Neural cell (in vitro differentiated cells): ENCODE measurements at regions not wholly inside any gene's neighbourhood (a gene's known extent, or its start where the extent isn't known, plus 50 kb on each side); places are given as distances from the start of the nearest gene placed in this dataset.

Experiments
- H2AFZ ChIP-seq: fragments of 200-600, 300-800 bp; sonication (generic), shearing (Covaris generic); 2 replicates; pipeline ENCODE4 v1.6.0; 2014; ENCODE audit warnings: low read depth, mild to moderate bottlenecking, antibody characterized with exemption, low read length, moderate library complexity
- H3F3A ChIP-seq: fragments of 200-600 bp; shearing (Covaris generic); 2 replicates; pipeline ENCODE4 v1.6.1; 2016; ENCODE audit warnings: mild to moderate bottlenecking, moderate library complexity, mixed read lengths, antibody characterized with exemption, low read length; ENCODE audit not compliant: insufficient read depth, poor library complexity, severe bottlenecking
- H3K27ac ChIP-seq: fragments of 200-600, 300-800 bp; sonication (generic), shearing (Covaris generic); 2 replicates; pipeline ENCODE4 v1.5.1; 2014; ENCODE audit warnings: mild to moderate bottlenecking, low read length, moderate library complexity
- H3K27me3 ChIP-seq: fragments of 300-800, 200-600 bp; sonication (generic), shearing (Covaris generic); 2 replicates; pipeline ENCODE4 v1.6.0; 2014; ENCODE audit warnings: mild to moderate bottlenecking, low read depth, low read length, moderate library complexity; ENCODE audit not compliant: insufficient read depth
- H3K36me3 ChIP-seq: fragments of 300-800, 200-600 bp; sonication (generic), shearing (Covaris generic); 2 replicates; pipeline ENCODE4 v1.5.1; 2014; ENCODE audit warnings: mild to moderate bottlenecking, antibody characterized with exemption, low read length, moderate library complexity; ENCODE audit not compliant: insufficient read depth
- H3K4me2 ChIP-seq: fragments of 300-800, 200-600 bp; sonication (generic), shearing (Covaris generic); 2 replicates; pipeline ENCODE4 v1.6.0; 2014; ENCODE audit warnings: mild to moderate bottlenecking, low read length
- H3K4me3 ChIP-seq: fragments of 300-800, 200-600 bp; sonication (generic), shearing (Covaris generic); 2 replicates; pipeline ENCODE4 v1.5.1; 2014; ENCODE audit warnings: mild to moderate bottlenecking, low read length, moderate library complexity
- H3K79me2 ChIP-seq: fragments of 200-600 bp; shearing (Covaris generic); replicated peaks from 2 replicates; pipeline ENCODE4 v1.6.0; 2014; ENCODE audit warnings: mild to moderate bottlenecking, low read length, moderate library complexity; ENCODE audit not compliant: insufficient read depth
- H3K9ac ChIP-seq: fragments of 300-800, 200-600 bp; sonication (generic), shearing (Covaris generic); 2 replicates; pipeline ENCODE4 v1.6.1; 2016; ENCODE audit warnings: mild to moderate bottlenecking, low read length, mixed read lengths
- H3K9me2 ChIP-seq: fragments of 200-600 bp; shearing (Covaris generic); 2 replicates; pipeline ENCODE4 v1.6.1; 2016; ENCODE audit warnings: mild to moderate bottlenecking, low read length, mixed read lengths; ENCODE audit not compliant: insufficient read depth
- H3K9me3 ChIP-seq: fragments of 200-600, 300-800 bp; sonication (generic), shearing (Covaris generic); 2 replicates; pipeline ENCODE4 v1.6.1; 2016; ENCODE audit warnings: mild to moderate bottlenecking, mixed run types, low read length, moderate library complexity, mixed read lengths
- H4K20me1 ChIP-seq: fragments of 200-600 bp; shearing (Covaris generic); 2 replicates; pipeline ENCODE4 v1.6.1; 2016; ENCODE audit warnings: mild to moderate bottlenecking, mixed run types; ENCODE audit not compliant: insufficient read depth
- CTCF ChIP-seq: fragments of 450-650 bp; IDR thresholded peaks from 2 replicates; pipeline ENCODE4 v1.5.1; 2014; ENCODE audit warnings: antibody characterized with exemption, mild to moderate bottlenecking, moderate library complexity; ENCODE audit not compliant: poor library complexity, severe bottlenecking
- EP300 ChIP-seq: fragments of 450-650 bp; conservative IDR thresholded peaks from 2 replicates; pipeline ENCODE4 v1.6.1; 2014; ENCODE audit warnings: antibody characterized with exemption, mild to moderate bottlenecking, moderate library complexity; ENCODE audit not compliant: poor library complexity, severe bottlenecking
- EZH2 ChIP-seq: fragments of 200-600, 300-800 bp; shearing (Covaris generic), sonication (generic); IDR thresholded peaks from 2 replicates; pipeline ENCODE4 v1.6.1; 2014; ENCODE audit warnings: antibody characterized with exemption, low read length, borderline replicate concordance, mild to moderate bottlenecking; ENCODE audit not compliant: insufficient read depth, poor library complexity, severe bottlenecking
- MXI1 ChIP-seq: fragments of 450-650 bp; conservative IDR thresholded peaks from 2 replicates; pipeline ENCODE4 v1.6.1; 2014; ENCODE audit warnings: antibody characterized with exemption, mild to moderate bottlenecking; ENCODE audit not compliant: poor library complexity, severe bottlenecking
- POLR2AphosphoS5 ChIP-seq: IDR thresholded peaks from 2 replicates; pipeline ENCODE4 v1.6.1; 2012
- RAD21 ChIP-seq: fragments of 450-650 bp; conservative IDR thresholded peaks from 2 replicates; pipeline ENCODE4 v1.6.1; 2014; ENCODE audit warnings: antibody characterized with exemption, mild to moderate bottlenecking, moderate library complexity
- REST ChIP-seq: IDR thresholded peaks from 2 replicates; pipeline ENCODE4 v1.6.1; 2012; ENCODE audit warnings: borderline replicate concordance
- SMC3 ChIP-seq: fragments of 450-650 bp; conservative IDR thresholded peaks from 2 replicates; pipeline ENCODE4 v1.6.1; 2014; ENCODE audit warnings: antibody characterized with exemption, mild to moderate bottlenecking, moderate library complexity; ENCODE audit not compliant: poor library complexity
- TAF1 ChIP-seq: IDR thresholded peaks from 2 replicates; pipeline ENCODE4 v1.6.1; 2012; ENCODE audit warnings: low read depth

DNA sequence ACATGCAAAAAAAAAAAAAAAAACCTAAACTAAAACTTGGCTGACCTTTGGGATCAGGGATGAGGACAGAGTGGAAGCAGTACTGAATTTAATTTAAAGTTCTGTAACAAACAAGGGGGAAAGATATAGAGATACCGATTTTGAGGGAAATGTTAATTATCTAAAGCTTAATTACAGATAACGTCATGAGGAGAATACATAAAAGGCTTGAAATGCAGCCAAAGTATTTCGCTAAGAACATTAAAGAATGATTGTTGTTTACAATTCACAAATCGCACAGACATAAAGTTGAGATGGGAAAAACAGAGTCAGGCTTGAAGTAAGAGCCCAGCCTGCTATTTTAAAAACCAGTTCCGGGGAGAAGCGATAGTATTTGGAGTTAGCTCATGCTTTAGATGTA is 208.0 kb upstream of the SASH1 start:
- Histone ChIP-seq H3K36me3 (no peaks in the 10 kb centered on the region), H3F3A (no peaks in the 10 kb centered on the region), H3K4me2 (no peak overlapping the region), H3K4me3 (no peak overlapping the region), H4K20me1 (no peaks in the 10 kb centered on the region), H3K9me3 (no peaks in the 10 kb centered on the region), H3K27ac (no peak overlapping the region), H2AFZ (no peak overlapping the region), H3K9ac (no peak overlapping the region), H3K9me2 (no peaks in the 10 kb centered on the region), H3K27me3 (no peaks in the 10 kb centered on the region), H3K79me2 (no peaks in the 10 kb centered on the region)
- TF ChIP-seq TAF1 (no peak), REST (no peak), SMC3 (no peak), CTCF (no peak), MXI1 (no peak), EP300 (no peak), POLR2AphosphoS5 (no peak), RAD21 (no peak), EZH2 (no peak)

DNA sequence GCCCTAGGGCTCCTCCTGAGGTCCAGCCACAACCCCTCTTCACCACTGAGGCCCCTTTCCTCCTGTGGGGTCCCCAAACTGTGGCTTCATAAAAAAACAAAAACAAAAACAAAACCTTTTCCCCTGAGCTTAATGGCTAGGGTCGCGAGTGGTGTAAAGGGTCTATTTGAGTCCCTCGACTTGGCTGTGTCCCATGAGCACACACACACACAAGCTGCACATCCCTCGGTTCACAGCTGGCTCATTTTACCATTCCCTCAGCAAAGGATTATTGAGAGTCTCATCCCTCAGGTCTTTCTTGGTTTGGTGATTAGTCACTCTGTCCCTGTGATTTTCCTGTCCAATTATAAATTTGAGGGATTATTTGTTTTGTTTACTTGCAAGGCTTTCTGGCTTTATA is 206.1 kb upstream of the SASH1 start:
- H3F3A ChIP-seq = no peaks in the 10 kb centered on the region
- no peak for TF ChIP-seq RAD21
- TF ChIP-seq EZH2 = no peak
- TF ChIP-seq REST = no peak
- no peak for TF ChIP-seq TAF1
- TF ChIP-seq EP300 = no peak
- no peak for TF ChIP-seq POLR2AphosphoS5
- TF ChIP-seq CTCF = no peak
- no peak for TF ChIP-seq MXI1
- no peak for TF ChIP-seq SMC3
- H4K20me1 ChIP-seq = no peaks in the 10 kb centered on the region
- H3K9ac ChIP-seq = no peak overlapping the region
- H3K27ac ChIP-seq = no peak overlapping the region
- no peaks in the 10 kb centered on the region for H3K9me3 ChIP-seq
- H3K79me2 ChIP-seq = no peaks in the 10 kb centered on the region
- no peak overlapping the region for H3K4me3 ChIP-seq
- no peak overlapping the region for H2AFZ ChIP-seq
- no peaks in the 10 kb centered on the region for H3K36me3 ChIP-seq
- no peaks in the 10 kb centered on the region for H3K27me3 ChIP-seq
- no peak overlapping the region for H3K4me2 ChIP-seq
- H3K9me2 ChIP-seq = no peaks in the 10 kb centered on the region
